ENCODE measurements at regions not wholly inside any gene's neighbourhood (a gene's known extent, or its start where the extent isn't known, plus 50 kb on each side); places are given as distances from the start of the nearest gene placed in this dataset.
"Not testable (repeated sequence)": the region's sequence is repeated elsewhere in the genome, so short reads cannot be mapped to it uniquely, and the experiment has no call there.

DNA sequence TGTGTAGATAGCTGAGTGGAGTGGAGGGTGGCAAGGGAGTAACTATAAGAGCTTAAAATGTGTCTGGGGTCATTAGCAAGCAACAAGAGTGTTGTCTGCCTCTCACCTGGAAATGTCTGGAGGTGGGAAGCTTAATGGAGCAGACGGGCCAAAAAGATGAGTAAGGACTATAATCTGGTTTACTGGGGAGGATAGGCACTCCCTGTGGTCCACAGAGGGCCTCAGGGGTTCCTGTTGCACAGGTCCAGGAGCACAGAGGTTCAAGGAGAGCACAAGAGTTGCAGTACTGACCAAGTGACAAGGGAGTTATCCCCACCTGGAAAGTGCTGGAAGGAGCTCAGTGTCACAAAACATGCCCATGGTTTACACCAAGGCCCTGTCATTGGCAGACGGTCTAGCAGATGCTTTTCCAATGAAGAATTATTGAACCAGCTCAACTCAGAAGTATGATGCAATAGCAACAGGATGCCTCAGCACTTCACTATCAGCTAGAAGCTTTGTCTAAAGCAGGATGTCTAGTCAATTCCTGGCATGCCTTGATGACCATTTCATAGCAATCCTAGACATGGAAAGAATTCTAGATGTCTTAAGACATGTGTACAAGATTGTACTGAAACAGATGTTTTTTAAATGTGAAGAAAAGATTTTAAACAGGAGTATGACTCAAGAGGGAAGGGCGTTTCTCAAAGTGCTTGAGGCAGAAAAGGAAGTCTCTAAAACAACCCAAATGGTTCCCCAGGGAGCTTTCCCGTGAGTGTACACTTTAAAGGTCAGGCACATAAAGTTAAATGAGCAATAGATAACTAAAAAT, 62.9 kb upstream of the SERPINE2 start:
- H3K4me3 ChIP-seq (ENCODE audit: low read depth, low read length): no peak overlapping the region
- H3K27ac ChIP-seq: no peak overlapping the region
- H3K4me2 ChIP-seq (ENCODE audit: low read length): no peak overlapping the region
- no peak for TF ChIP-seq CTCF (IDR thresholded peaks at IDR 0.05)
- H3K79me2 ChIP-seq: no peaks in the 10 kb centered on the region
- no peak overlapping the region for H3K9ac ChIP-seq
- H3K4me1 ChIP-seq: no peaks in the 10 kb centered on the region
- no peaks in the 10 kb centered on the region for H3K36me3 ChIP-seq (ENCODE audit: control insufficient read depth, insufficient read depth, low read length)
- no peaks in the 10 kb centered on the region for H3K9me3 ChIP-seq (ENCODE audit: control insufficient read depth, low read length)
- H3K27me3 ChIP-seq (ENCODE audit: control insufficient read depth, insufficient read depth, low read length): no peaks in the 10 kb centered on the region
- no peak overlapping the region for H2AFZ ChIP-seq

DNA sequence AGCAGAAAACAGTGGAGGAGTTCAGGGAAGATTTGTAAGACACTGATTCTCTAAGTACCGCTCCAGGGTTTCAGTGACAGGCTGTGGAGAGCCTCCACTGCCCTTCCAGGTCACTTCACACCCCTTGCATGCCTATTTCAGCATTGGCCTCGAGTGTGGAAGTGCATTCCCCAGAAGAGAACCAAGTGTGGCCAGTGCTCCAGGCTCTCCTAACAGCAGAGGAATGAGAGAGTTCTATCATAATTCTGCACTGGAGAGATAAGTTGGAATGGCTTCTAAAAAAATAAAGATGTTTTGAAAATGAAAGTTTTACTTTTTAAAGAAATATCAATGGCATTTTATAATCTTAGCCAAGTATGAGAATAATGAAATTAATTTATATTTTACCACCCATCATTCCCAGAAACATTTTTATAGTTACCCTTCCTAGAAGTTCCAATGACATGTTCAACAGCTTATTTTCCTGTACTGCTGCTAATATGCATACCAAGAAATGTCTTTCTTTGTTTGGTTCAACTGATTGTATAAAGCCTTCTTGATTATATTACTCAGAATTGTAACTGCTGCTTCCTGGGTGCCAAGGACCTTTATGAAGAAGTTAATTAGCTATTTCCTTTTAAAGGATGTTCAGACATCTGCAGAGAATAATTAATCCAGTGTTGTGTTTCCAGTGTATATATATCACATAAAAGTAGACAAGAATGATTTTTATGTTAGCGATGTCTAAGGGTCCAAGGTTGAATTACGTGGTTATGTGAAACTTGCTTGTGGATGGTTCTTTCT, 61.0 kb upstream of the SERPINE2 start:
- H3K79me2 ChIP-seq: no peaks in the 10 kb centered on the region
- no peak overlapping the region for H3K4me3 ChIP-seq (ENCODE audit: low read depth, low read length)
- no peak overlapping the region for H3K4me2 ChIP-seq (ENCODE audit: low read length)
- H3K4me1 ChIP-seq: no peaks in the 10 kb centered on the region
- H3K27me3 ChIP-seq (ENCODE audit: control insufficient read depth, insufficient read depth, low read length): no peaks in the 10 kb centered on the region
- TF ChIP-seq CTCF (IDR thresholded peaks at IDR 0.05): no peak
- H3K27ac ChIP-seq: no peak overlapping the region
- H2AFZ ChIP-seq: no peak overlapping the region
- H3K36me3 ChIP-seq (ENCODE audit: control insufficient read depth, insufficient read depth, low read length): no peaks in the 10 kb centered on the region
- no peaks in the 10 kb centered on the region for H3K9me3 ChIP-seq (ENCODE audit: control insufficient read depth, low read length)
- no peak overlapping the region for H3K9ac ChIP-seq

DNA sequence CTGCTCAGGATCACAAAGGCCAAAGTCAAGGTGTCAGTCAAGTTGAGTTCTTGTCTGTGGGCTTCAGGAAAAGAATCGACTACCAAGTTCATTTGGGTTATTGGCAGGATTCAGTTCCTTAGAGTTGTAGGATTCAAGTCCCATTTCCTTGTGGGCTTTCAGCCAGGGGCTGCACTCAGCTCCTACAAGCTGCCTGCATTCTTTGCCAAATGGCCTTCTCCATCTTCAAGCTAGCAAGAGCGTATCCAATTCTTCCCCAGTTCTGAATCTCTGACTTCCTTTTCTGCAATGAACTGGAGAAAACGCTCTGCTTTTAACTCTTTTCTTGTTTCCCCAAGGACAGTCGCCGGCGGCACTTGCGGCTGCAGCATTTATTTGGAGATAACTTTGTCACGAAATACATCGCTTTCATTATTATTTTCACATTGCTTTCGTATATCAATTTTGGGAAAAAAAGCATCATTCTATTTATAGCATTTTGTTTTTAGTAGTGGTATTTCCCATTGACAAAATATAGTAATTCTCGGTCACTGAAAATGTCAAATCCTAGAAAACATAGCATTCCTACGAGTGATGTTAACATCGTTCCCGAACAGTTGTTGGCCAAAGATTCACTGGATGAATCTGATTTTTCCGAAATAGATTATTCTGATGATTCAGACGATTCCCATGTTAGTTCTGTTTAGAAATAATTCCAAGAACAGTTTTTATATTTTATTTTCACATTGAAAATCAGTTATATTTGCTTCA, 59.6 kb upstream of the SERPINE2 start:
- no peak overlapping the region for H2AFZ ChIP-seq
- TF ChIP-seq CTCF (IDR thresholded peaks at IDR 0.05): no peak
- no peak overlapping the region for H3K9ac ChIP-seq
- H3K79me2 ChIP-seq: no peaks in the 10 kb centered on the region
- H3K9me3 ChIP-seq (ENCODE audit: control insufficient read depth, low read length): no peaks in the 10 kb centered on the region
- H3K4me2 ChIP-seq (ENCODE audit: low read length): no peak overlapping the region
- H3K27me3 ChIP-seq (ENCODE audit: control insufficient read depth, insufficient read depth, low read length): no peaks in the 10 kb centered on the region
- H3K27ac ChIP-seq: no peak overlapping the region
- H3K4me3 ChIP-seq (ENCODE audit: low read depth, low read length): no peak overlapping the region
- no peaks in the 10 kb centered on the region for H3K4me1 ChIP-seq
- H3K36me3 ChIP-seq (ENCODE audit: control insufficient read depth, insufficient read depth, low read length): no peaks in the 10 kb centered on the region

DNA sequence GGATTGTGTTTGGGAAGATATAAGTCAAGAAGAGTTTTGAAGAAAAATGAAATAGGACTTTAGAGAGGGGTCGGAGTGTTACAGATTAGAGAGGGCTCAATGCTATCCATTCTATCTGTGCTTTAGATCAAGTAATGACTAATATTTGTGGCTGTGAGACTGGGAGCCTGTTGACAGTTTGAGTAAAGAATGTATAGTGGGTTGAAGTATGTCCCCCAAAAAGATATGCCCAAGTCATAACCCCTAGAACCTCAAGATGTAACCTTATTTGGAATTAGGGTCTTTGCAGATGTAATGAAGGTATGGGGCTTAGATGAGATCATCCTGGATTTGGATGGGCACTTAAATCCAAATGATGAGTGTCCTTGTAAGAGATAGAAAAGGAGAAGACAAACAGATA, 55.3 kb upstream of the SERPINE2 start:
- Histone ChIP-seq H3K4me1 (no peaks in the 10 kb centered on the region), H3K4me3 (ENCODE audit: low read depth, low read length) (no peak overlapping the region), H3K4me2 (ENCODE audit: low read length) (no peak overlapping the region), H3K27me3 (ENCODE audit: control insufficient read depth, insufficient read depth, low read length) (no peaks in the 10 kb centered on the region), H3K27ac (no peak overlapping the region), H3K79me2 (no peaks in the 10 kb centered on the region), H3K9me3 (ENCODE audit: control insufficient read depth, low read length) (no peaks in the 10 kb centered on the region), H3K9ac (no peak overlapping the region), H3K36me3 (ENCODE audit: control insufficient read depth, insufficient read depth, low read length) (no peaks in the 10 kb centered on the region), H2AFZ (no peak overlapping the region)
- TF ChIP-seq CTCF (IDR thresholded peaks at IDR 0.05): no peak

GRCh38 chr2:224091671-224092070, 52.6 kb upstream of the SERPINE2 start:
- not testable (repeated sequence) for H2AFZ ChIP-seq; H3K4me1 ChIP-seq; H3K27ac ChIP-seq; H3K36me3 ChIP-seq (ENCODE audit: control insufficient read depth, insufficient read depth, low read length); H3K9ac ChIP-seq; H3K4me2 ChIP-seq (ENCODE audit: low read length); H3K79me2 ChIP-seq; H3K9me3 ChIP-seq (ENCODE audit: control insufficient read depth, low read length); H3K27me3 ChIP-seq (ENCODE audit: control insufficient read depth, insufficient read depth, low read length); H3K4me3 ChIP-seq (ENCODE audit: low read depth, low read length)

GRCh38 chr2:224089606-224090005, 50.5 kb upstream of the SERPINE2 start:
- H3K79me2 ChIP-seq; H3K27me3 ChIP-seq (ENCODE audit: control insufficient read depth, insufficient read depth, low read length); H3K36me3 ChIP-seq (ENCODE audit: control insufficient read depth, insufficient read depth, low read length); H3K9ac ChIP-seq; H3K9me3 ChIP-seq (ENCODE audit: control insufficient read depth, low read length); H3K4me2 ChIP-seq (ENCODE audit: low read length); H3K4me3 ChIP-seq (ENCODE audit: low read depth, low read length); H2AFZ ChIP-seq; H3K4me1 ChIP-seq; H3K27ac ChIP-seq: not testable (repeated sequence)

All from parathyroid adenoma (tissue), 2 donors.